ENCODE measurements at regions not wholly inside any gene's neighbourhood (a gene's known extent, or its start where the extent isn't known, plus 50 kb on each side); places are given as distances from the start of the nearest gene placed in this dataset.

GRCh38 chr11:69403556-69404215, 77.8 kb upstream of the LINC01488 start:
- DNase-seq: peak in 1 of 3 donors; percentile 37
- Histone ChIP-seq H3K4me1 (no peaks in the 10 kb centered on the region), H3K27me3 (no peaks in the 10 kb centered on the region), H3K36me3 (no peaks in the 10 kb centered on the region), H3K4me3 (no peak overlapping the region), H3K9me3 (no peaks in the 10 kb centered on the region), H3K27ac (no peak overlapping the region)
- TF ChIP-seq POLR2A (IDR thresholded peaks at IDR 0.05): no peak
- no peak for TF ChIP-seq CTCF (IDR thresholded peaks at IDR 0.05)

DNA sequence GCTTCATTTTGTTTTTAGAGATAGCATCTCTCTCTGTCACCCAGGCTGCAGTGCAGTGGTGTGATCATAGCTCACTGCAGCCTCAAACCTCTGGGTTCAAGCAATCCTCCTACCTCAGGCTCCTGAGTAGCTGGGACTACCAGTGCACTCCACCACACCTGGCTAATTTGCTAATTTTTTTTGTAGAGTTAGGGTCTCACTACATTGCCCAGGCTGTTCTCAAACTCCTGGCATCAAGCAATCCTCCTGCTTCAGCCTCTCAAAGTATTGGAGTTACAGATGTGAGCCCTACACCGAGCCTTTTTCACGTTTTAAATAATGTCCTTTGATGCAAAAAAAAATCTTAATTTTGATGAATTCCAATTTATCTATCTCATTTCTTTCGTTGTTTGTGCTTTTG, 75.4 kb upstream of the LINC01488 start:
- Histone ChIP-seq H3K27me3 (no peaks in the 10 kb centered on the region), H3K27ac (no peak overlapping the region), H3K4me3 (no peak overlapping the region), H3K4me1 (no peaks in the 10 kb centered on the region), H3K36me3 (no peaks in the 10 kb centered on the region), H3K9me3 (no peaks in the 10 kb centered on the region)
- TF ChIP-seq POLR2A (IDR thresholded peaks at IDR 0.05): no peak
- no peak for TF ChIP-seq CTCF (IDR thresholded peaks at IDR 0.05)
- DNase-seq: no peak

DNA sequence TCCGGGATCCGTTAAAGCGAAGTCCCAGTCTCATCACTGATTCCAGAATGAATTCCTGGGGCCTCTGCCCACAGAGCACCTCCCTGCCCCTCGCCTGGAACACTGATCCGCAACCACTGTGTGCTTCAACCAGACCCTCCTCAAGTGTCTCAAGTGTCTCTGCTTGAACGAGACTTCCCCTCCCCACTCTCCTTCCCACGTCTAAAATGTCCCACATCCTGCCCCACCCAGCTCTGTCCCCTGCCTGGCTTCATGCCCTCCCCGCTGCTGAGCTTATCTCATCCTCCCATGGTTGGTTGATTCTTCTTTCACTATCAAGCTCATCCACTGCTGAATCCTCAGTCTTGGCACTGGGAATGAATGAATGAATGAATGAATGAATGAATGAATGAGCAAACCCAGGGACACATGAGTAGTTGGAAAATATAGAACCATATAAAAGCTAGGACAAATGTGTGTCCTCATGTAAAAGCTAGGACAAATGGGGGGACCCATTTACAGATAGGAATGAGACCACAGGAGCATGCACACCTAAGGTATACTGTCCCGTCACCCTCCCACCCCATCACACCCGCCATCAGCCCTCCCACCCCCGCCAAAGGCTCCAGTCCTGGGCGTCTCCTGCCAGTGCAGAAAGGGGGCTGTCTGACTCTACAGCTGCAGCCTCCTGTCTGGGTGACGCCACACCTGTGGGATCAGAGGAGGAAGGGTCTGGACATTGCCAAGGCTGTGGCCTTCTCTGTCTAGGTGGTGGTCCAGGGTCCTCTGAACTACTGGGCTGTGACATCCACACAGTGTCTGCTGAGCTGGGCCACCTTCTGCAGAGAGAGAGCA, 71.4 kb upstream of the LINC01488 start:
- no peaks in the 10 kb centered on the region for H3K27me3 ChIP-seq
- no peaks in the 10 kb centered on the region for H3K4me1 ChIP-seq
- no peak overlapping the region for H3K4me3 ChIP-seq
- peak in 1 of 3 donors; percentile 24 for DNase-seq
- H3K9me3 ChIP-seq: no peaks in the 10 kb centered on the region
- H3K36me3 ChIP-seq: no peaks in the 10 kb centered on the region
- no peak overlapping the region for H3K27ac ChIP-seq
- no peak for TF ChIP-seq POLR2A (IDR thresholded peaks at IDR 0.05)
- TF ChIP-seq CTCF (IDR thresholded peaks at IDR 0.05): no peak

DNA sequence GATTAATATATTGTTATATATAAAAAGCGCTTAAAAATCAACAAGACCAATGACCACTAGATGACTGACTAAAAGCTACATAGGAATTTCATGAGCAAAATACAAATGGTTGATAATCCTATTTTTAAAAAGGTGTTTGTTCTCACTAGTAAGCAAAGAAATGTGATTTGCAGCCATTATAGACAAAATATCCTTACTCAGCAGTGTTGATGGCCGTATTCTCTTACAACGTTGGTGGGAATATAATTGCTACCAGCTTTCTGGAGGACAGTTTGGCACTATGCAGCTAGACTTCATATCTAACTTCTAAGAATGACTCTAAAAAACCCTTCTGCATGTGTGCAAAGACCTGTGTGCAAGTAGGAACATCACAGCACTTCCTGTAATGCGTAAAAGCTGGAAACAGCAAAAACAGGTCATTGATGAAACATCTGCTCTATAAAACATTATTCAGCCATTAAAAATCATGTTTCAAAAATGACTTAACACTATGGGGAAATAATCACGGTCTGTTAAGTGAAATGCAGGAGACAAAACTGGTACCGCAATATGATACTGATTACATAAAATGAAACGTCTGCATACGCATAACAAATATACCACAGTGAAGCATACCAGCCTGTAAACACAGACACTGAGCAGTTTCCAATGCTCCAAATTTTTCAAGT, 70.1 kb upstream of the LINC01488 start:
- no peaks in the 10 kb centered on the region for H3K27me3 ChIP-seq
- no peaks in the 10 kb centered on the region for H3K9me3 ChIP-seq
- no peak for TF ChIP-seq CTCF (IDR thresholded peaks at IDR 0.05)
- TF ChIP-seq POLR2A (IDR thresholded peaks at IDR 0.05): no peak
- no peaks in the 10 kb centered on the region for H3K36me3 ChIP-seq
- no peaks in the 10 kb centered on the region for H3K4me1 ChIP-seq
- no peak overlapping the region for H3K27ac ChIP-seq
- DNase-seq: no peak
- H3K4me3 ChIP-seq: no peak overlapping the region

GRCh38 chr11:69413015-69413801, 68.3 kb upstream of the LINC01488 start:
- H3K27ac ChIP-seq: no peak overlapping the region
- peak in 1 of 3 donors; percentile 16 for DNase-seq
- H3K9me3 ChIP-seq: no peaks in the 10 kb centered on the region
- TF ChIP-seq CTCF (IDR thresholded peaks at IDR 0.05) (no peak), POLR2A (IDR thresholded peaks at IDR 0.05) (no peak)
- no peak overlapping the region for H3K4me3 ChIP-seq
- H3K27me3 ChIP-seq: no peaks in the 10 kb centered on the region
- no peaks in the 10 kb centered on the region for H3K4me1 ChIP-seq
- H3K36me3 ChIP-seq: no peaks in the 10 kb centered on the region

Data from Peyer's patch (tissue), 4 donors.